Fibroblast of lung (primary cell): ENCODE measurements at regions not wholly inside any gene's neighbourhood (a gene's known extent, or its start where the extent isn't known, plus 50 kb on each side); places are given as distances from the start of the nearest gene placed in this dataset.

Source experiments
- EZH2 ChIP-seq: IDR thresholded peaks from 2 replicates; pipeline ENCODE4 v1.5.1; 2012; ENCODE audit warnings: low read length, control low read depth, mild to moderate bottlenecking; ENCODE audit errors: missing control alignments
- TF ChIP-seq, protein P1 (sequence below), 2 donors: IDR thresholded peaks in 1 of 2; conservative IDR thresholded peaks in 1 of 2; 1 replicate in 1 of 2; 2 replicates in 1 of 2; pipeline ENCODE4 v1.5.1; 2011 to 2012; ENCODE audit warnings: low read length in 2 of 2, control low read depth in 1 of 2, inconsistent platforms in 1 of 2, low read depth in 1 of 2, mild to moderate bottlenecking in 1 of 2

DNA sequence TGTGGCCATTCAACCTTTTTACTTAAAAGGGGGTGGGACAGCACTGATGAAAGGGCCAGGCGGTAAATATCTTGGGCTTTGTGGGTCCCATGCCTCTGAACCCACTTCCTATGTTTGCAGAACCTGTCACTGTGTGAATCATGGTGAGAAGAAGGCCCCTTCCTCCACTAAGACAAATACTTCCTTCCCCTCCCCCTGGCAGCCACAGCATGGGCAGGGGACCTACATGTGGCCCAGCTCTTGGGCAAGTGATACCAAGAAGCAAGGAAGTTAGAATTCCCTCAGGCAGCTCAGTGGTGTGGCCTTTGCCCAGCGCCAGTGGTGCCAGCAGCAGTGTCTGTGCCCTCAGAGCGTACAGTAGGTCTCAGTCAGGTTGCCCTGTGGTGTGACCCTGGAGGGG lies 168.6 kb downstream of the TRIM33 start:
- TF ChIP-seq, protein P1, sequence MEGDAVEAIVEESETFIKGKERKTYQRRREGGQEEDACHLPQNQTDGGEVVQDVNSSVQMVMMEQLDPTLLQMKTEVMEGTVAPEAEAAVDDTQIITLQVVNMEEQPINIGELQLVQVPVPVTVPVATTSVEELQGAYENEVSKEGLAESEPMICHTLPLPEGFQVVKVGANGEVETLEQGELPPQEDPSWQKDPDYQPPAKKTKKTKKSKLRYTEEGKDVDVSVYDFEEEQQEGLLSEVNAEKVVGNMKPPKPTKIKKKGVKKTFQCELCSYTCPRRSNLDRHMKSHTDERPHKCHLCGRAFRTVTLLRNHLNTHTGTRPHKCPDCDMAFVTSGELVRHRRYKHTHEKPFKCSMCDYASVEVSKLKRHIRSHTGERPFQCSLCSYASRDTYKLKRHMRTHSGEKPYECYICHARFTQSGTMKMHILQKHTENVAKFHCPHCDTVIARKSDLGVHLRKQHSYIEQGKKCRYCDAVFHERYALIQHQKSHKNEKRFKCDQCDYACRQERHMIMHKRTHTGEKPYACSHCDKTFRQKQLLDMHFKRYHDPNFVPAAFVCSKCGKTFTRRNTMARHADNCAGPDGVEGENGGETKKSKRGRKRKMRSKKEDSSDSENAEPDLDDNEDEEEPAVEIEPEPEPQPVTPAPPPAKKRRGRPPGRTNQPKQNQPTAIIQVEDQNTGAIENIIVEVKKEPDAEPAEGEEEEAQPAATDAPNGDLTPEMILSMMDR (conservative IDR thresholded peaks at IDR 0.05 in 1 of 2, IDR thresholded peaks at IDR 0.05 in 1 of 2; ENCODE audit: low read depth in 1 of 2, low read length in 2 of 2) = no peak
- TF ChIP-seq EZH2 = no peak
